Left ventricle myocardium inferior (tissue), 1 donor: ENCODE measurements at regions not wholly inside any gene's neighbourhood (a gene's known extent, or its start where the extent isn't known, plus 50 kb on each side); places are given as distances from the start of the nearest gene placed in this dataset.

Experiments used
- DNase-seq: peaks from one replicate; pipeline ENCODE4 v3.0.0-alpha.2; 2020
- H3K27ac ChIP-seq: fragments of 200-600 bp; replicated peaks from 2 replicates; pipeline ENCODE4 v1.8.0; 2021
- H3K27me3 ChIP-seq: fragments of 200-600 bp; 2 replicates; pipeline ENCODE4 v1.8.0; 2021; ENCODE audit warnings: low read depth
- H3K36me3 ChIP-seq: fragments of 200-600 bp; 2 replicates; pipeline ENCODE4 v1.8.0; 2021
- H3K4me1 ChIP-seq: fragments of 200-600 bp; 2 replicates; pipeline ENCODE4 v1.8.0; 2021
- H3K4me3 ChIP-seq: fragments of 200-600 bp; 2 replicates; pipeline ENCODE4 v1.8.0; 2021; ENCODE audit warnings: mild to moderate bottlenecking, moderate library complexity
- H3K9me3 ChIP-seq: fragments of 200-600 bp; replicated peaks from 2 replicates; pipeline ENCODE4 v1.8.0; 2021
- intact Hi-C: fragments of 100-400 bp; cut with micrococcal nuclease; formaldehyde crosslinking; loops from one replicate; pipeline ENCODE4 v1.11.0; 2022
- TF ChIP-seq, protein P1 (sequence below): fragments of 200-600 bp; IDR thresholded peaks from 2 replicates; pipeline ENCODE4 v1.8.0; 2021; ENCODE audit warnings: antibody characterized with exemption, mild to moderate bottlenecking, borderline replicate concordance
- donor health status: DM: no; HTN: yes; CAD: no; lungs with severe emphysema.

DNA sequence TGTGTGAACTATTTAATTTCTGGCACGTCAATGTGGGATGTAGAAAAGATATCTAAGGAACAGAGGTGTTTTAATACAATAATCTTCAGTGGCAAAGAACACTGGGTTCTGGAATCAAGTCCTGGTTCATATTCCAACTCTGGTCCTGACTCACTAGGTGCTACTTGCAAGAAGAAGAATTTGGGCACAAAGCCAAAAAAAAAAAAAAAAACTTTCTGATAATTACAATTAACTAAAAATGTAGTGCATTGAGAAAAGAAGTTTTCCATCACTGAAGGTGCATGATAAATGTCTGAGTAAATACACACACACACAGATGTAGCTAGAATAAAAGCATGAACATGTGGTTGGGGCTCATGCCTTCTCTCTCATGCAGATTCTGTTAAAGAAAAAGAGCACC is 424.4 kb upstream of the REG3G start:
- no peaks in the 10 kb centered on the region for H3K4me1 ChIP-seq
- TF ChIP-seq, protein P1, sequence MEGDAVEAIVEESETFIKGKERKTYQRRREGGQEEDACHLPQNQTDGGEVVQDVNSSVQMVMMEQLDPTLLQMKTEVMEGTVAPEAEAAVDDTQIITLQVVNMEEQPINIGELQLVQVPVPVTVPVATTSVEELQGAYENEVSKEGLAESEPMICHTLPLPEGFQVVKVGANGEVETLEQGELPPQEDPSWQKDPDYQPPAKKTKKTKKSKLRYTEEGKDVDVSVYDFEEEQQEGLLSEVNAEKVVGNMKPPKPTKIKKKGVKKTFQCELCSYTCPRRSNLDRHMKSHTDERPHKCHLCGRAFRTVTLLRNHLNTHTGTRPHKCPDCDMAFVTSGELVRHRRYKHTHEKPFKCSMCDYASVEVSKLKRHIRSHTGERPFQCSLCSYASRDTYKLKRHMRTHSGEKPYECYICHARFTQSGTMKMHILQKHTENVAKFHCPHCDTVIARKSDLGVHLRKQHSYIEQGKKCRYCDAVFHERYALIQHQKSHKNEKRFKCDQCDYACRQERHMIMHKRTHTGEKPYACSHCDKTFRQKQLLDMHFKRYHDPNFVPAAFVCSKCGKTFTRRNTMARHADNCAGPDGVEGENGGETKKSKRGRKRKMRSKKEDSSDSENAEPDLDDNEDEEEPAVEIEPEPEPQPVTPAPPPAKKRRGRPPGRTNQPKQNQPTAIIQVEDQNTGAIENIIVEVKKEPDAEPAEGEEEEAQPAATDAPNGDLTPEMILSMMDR: no peak
- H3K4me3 ChIP-seq: no peak overlapping the region
- no peaks in the 10 kb centered on the region for H3K9me3 ChIP-seq
- no peak for DNase-seq
- H3K27me3 ChIP-seq: no peaks in the 10 kb centered on the region
- intact Hi-C loops: no loop called here
- H3K27ac ChIP-seq: no peak overlapping the region
- H3K36me3 ChIP-seq: no peaks in the 10 kb centered on the region

DNA sequence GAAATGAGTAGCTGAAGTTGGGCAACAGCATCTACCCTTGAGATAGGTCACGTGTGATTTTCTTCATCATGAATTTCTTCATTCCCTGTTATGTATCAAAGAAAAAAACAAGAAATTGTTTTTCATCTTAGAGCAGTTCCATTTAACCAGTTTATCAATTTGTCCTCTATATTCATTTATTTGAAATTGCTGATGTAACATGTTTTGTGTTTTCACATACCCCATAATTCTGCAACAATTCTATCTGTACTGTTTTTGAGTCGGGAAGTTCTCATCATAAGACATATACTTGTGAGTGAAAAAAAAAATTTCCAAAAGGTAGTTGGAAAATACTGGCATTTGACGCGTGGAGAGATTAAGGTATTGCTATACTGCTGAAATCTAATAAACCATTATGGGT is 422.6 kb upstream of the REG3G start:
- no peak for DNase-seq
- Histone ChIP-seq H3K9me3 (no peaks in the 10 kb centered on the region), H3K27ac (no peak overlapping the region), H3K4me3 (no peak overlapping the region), H3K27me3 (no peaks in the 10 kb centered on the region), H3K4me1 (no peaks in the 10 kb centered on the region), H3K36me3 (no peaks in the 10 kb centered on the region)
- TF ChIP-seq, protein P1: no peak
- intact Hi-C loops: no loop called here

- H3K4me1 ChIP-seq: no peaks in the 10 kb centered on the region
- no peak for DNase-seq
- TF ChIP-seq, protein P1: no peak
- no peaks in the 10 kb centered on the region for H3K9me3 ChIP-seq
- H3K27ac ChIP-seq: no peak overlapping the region
- intact Hi-C loops: no loop called here
- H3K4me3 ChIP-seq: no peak overlapping the region
- H3K27me3 ChIP-seq: no peaks in the 10 kb centered on the region
- H3K36me3 ChIP-seq: no peaks in the 10 kb centered on the region
Measured at GRCh38 chr2:78606895-78607294, 418.6 kb upstream of the REG3G start.

DNA sequence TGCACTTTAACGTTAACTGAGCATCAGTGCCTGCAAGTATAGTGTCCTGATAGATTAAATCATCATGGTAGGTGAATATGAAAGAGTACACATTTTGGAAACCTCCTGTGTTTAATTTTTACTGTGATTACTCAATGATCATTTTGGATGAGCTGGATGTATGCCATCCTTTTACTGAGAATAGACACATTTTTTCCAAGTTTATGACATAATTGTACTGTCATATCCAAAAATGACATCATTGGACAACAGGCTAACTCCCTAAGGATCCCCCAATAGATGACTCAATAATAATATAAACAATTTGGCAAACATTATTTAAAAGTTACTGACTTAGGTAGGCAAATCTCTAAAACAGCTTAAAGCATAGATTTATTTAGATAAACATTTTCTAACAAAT is 410.8 kb upstream of the REG3G start:
- Histone ChIP-seq H3K27me3 (no peaks in the 10 kb centered on the region), H3K4me1 (no peaks in the 10 kb centered on the region), H3K36me3 (no peaks in the 10 kb centered on the region), H3K27ac (no peak overlapping the region), H3K4me3 (no peak overlapping the region), H3K9me3 (peaks cover 3% of the 10 kb centered on the region)
- intact Hi-C loops: no loop called here
- TF ChIP-seq, protein P1: no peak
- DNase-seq: no peak

- Histone ChIP-seq H3K4me1 (no peaks in the 10 kb centered on the region), H3K4me3 (no peak overlapping the region), H3K9me3 (peaks cover 3% of the 10 kb centered on the region), H3K27me3 (no peaks in the 10 kb centered on the region), H3K27ac (no peak overlapping the region), H3K36me3 (no peaks in the 10 kb centered on the region)
- DNase-seq: no peak
- TF ChIP-seq, protein P1: no peak
- intact Hi-C loops: no loop called here
Measured at GRCh38 chr2:78615956-78616355, 409.5 kb upstream of the REG3G start.

DNA sequence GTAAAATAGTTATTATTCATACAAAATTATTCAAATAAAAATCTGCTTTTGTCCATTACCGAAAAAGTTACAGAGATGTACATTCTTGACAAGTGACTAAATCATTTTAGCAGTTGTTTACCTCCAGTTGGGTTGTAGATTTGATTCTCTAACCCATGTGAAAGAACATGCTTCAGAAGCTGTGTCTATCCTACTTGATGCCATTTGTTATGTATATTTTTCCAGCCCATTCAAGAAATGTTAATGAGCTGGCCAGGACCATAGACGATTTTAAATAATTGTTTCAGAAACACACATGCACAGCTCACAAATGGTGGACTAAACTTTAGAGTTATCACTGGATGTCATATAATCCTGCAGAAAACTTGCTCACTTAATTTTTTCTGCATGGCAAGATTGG is 391.1 kb upstream of the REG3G start:
- intact Hi-C loops: no loop called here
- TF ChIP-seq, protein P1: no peak
- no peaks in the 10 kb centered on the region for H3K4me1 ChIP-seq
- no peaks in the 10 kb centered on the region for H3K9me3 ChIP-seq
- H3K27ac ChIP-seq: no peak overlapping the region
- H3K36me3 ChIP-seq: no peaks in the 10 kb centered on the region
- no peak for DNase-seq
- no peak overlapping the region for H3K4me3 ChIP-seq
- no peaks in the 10 kb centered on the region for H3K27me3 ChIP-seq
